BJ (cell line): ENCODE measurements at regions not wholly inside any gene's neighbourhood (a gene's known extent, or its start where the extent isn't known, plus 50 kb on each side); places are given as distances from the start of the nearest gene placed in this dataset.

ENCODE experiments used
- CTCF ChIA-PET: fragments of 350-600 bp; formaldehyde crosslinking; extraction: SDS; loops from one replicate; lab custom pipeline; 2021; ENCODE audit warnings: antibody characterized with exemption, inconsistent platforms; lab: Yijun Ruan, JAX
- POLR2A ChIA-PET: fragments of 300-600 bp; sonication (Branson Sonifier 250); formaldehyde crosslinking; extraction: SDS; loops from one replicate; lab custom pipeline; 2021; ENCODE audit warnings: antibody characterized with exemption; lab: Charles Lee
- DNase-seq: peaks from one replicate; pipeline ENCODE4 v3.0.0-alpha.2; 2011; ENCODE audit warnings: low read depth
- H3K27me3 ChIP-seq: 2 replicates; pipeline ENCODE4 v1.6.0; 2011; ENCODE audit warnings: low read length; ENCODE audit not compliant: control insufficient read depth, insufficient read depth
- H3K36me3 ChIP-seq: 2 replicates; pipeline ENCODE4 v1.5.1; 2011; ENCODE audit warnings: low read length; ENCODE audit not compliant: control insufficient read depth, insufficient read depth
- H3K4me3 ChIP-seq: 2 replicates; pipeline ENCODE4 v1.5.1; 2011; ENCODE audit warnings: low read depth, mild to moderate bottlenecking, control low read depth, low read length
- TF ChIP-seq, protein P1 (sequence below): IDR thresholded peaks from 2 replicates; pipeline ENCODE4 v1.5.1; 2011; ENCODE audit warnings: low read depth, mild to moderate bottlenecking, control low read depth, inconsistent platforms, low read length, moderate library complexity; ENCODE audit not compliant: insufficient read depth

DNA sequence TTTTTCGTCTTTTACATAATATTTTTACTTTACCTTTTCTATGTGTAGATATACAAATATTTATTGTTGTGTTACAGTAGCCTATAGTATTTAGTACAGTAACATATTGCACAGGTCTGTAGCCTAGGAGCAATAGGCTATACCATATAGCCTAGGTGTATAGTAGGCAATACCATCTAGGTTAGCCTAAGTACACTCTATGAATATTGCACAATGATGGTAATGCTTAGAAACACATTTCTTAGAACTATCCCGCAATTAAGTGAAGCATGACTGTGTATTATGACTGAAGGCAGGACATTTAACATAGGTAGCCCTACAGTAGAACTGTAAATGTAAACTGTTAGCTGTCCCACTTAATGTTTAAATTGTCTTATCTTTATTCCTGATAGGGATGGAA is 964.3 kb downstream of the SLITRK1 start:
- POLR2A ChIA-PET, result no interaction called here
- TF ChIP-seq, protein P1, sequence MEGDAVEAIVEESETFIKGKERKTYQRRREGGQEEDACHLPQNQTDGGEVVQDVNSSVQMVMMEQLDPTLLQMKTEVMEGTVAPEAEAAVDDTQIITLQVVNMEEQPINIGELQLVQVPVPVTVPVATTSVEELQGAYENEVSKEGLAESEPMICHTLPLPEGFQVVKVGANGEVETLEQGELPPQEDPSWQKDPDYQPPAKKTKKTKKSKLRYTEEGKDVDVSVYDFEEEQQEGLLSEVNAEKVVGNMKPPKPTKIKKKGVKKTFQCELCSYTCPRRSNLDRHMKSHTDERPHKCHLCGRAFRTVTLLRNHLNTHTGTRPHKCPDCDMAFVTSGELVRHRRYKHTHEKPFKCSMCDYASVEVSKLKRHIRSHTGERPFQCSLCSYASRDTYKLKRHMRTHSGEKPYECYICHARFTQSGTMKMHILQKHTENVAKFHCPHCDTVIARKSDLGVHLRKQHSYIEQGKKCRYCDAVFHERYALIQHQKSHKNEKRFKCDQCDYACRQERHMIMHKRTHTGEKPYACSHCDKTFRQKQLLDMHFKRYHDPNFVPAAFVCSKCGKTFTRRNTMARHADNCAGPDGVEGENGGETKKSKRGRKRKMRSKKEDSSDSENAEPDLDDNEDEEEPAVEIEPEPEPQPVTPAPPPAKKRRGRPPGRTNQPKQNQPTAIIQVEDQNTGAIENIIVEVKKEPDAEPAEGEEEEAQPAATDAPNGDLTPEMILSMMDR, result no peak
- CTCF ChIA-PET, result no interaction called here
- H3K27me3 ChIP-seq, result no peaks in the 10 kb centered on the region
- H3K36me3 ChIP-seq, result no peaks in the 10 kb centered on the region
- no peak for DNase-seq
- no peak overlapping the region for H3K4me3 ChIP-seq

DNA sequence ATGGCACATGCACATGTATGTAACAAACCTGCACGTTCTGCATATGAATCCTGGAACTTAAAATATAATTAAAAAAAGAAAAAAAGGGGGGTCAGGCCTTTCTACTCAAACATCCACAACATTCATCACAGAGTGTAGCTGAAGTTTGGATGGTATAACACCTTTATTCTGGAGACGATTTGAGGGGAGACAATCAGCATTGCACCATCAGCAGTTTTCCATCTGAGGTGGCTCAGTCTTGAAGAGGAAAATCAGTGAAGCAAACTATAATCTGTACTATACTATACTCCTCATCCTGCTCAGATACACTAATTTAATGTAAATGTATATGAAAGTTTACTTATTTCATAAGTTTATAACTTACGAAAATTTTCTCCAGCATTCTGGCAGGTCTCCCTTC is 969.7 kb downstream of the SLITRK1 start:
- Histone ChIP-seq H3K36me3 (no peaks in the 10 kb centered on the region), H3K4me3 (no peak overlapping the region), H3K27me3 (no peaks in the 10 kb centered on the region)
- DNase-seq, result no peak
- ChIA-PET POLR2A (no interaction called here), CTCF (no interaction called here)
- TF ChIP-seq, protein P1, result no peak

DNA sequence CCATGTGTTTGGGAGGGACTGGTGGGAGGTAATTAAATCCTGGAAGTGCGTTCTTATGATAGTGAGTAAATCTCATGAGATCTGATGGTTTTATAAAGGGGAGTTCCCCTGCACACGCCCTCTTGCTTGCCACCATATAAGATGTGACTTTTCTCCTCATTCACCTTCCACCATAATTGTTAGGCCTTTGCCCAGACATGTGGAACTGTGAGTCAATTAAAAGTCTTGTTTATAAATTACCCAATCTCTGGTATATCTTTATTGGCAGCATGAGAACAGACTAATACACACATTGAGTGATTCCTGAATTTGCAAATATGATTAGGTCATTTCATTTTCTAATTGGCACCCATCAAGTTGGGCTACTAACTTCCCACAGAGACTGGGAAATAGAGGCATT is 977.2 kb downstream of the SLITRK1 start:
- ChIA-PET POLR2A (no interaction called here), CTCF (no interaction called here)
- no peaks in the 10 kb centered on the region for H3K27me3 ChIP-seq
- no peak for DNase-seq
- H3K36me3 ChIP-seq, result no peaks in the 10 kb centered on the region
- TF ChIP-seq, protein P1, result no peak
- no peak overlapping the region for H3K4me3 ChIP-seq

DNA sequence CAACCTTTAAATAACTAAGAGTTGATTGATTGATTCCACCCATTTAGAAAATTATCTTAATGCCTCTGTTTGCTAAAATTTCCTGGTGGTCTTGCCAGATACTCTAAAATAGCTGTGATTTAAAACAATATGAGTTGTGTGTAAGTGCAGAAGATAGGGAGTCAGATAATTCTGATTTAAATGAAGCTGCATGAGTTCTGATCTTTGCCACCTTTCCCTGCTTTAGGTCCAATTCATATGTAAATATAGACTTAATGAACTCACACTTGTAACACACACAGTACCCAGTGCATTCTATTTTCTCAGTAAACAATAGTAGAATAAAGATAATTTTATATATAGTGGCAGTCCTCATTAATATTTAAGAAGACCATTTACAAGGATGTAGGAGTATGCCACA is 981.8 kb downstream of the SLITRK1 start:
- Histone ChIP-seq H3K27me3 (no peaks in the 10 kb centered on the region), H3K36me3 (no peaks in the 10 kb centered on the region), H3K4me3 (no peak overlapping the region)
- POLR2A ChIA-PET, result no interaction called here
- TF ChIP-seq, protein P1, result no peak
- DNase-seq, result no peak
- CTCF ChIA-PET, result no interaction called here

DNA sequence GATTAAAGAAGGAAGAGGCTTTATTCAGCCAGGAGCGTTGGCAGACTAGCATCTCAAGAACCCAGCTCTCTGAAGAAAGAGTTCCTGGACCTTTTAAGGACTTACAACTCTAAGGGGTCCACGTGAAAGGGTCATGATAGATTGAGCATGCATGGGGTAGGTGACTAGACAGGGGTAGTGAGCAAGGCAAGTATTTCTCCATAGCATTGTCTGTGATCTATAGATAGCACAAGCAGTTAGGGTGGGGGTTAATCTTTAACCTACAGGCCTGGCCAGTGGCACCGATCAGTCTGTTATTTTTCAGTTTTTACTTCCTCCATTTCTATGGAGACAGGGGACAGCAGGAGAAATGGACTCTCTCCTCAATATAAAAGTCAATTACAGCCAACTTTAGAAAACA is 983.7 kb downstream of the SLITRK1 start:
- H3K27me3 ChIP-seq, result no peaks in the 10 kb centered on the region
- no peaks in the 10 kb centered on the region for H3K36me3 ChIP-seq
- POLR2A ChIA-PET, result no interaction called here
- CTCF ChIA-PET, result no interaction called here
- TF ChIP-seq, protein P1, result no peak
- DNase-seq, result no peak
- H3K4me3 ChIP-seq, result no peak overlapping the region
